WTC11 (cell line): ENCODE measurements at regions not wholly inside any gene's neighbourhood (a gene's known extent, or its start where the extent isn't known, plus 50 kb on each side); places are given as distances from the start of the nearest gene placed in this dataset.

ENCODE experiments used
- CTCF ChIP-seq: fragments of 200-600 bp; IDR thresholded peaks from 2 replicates; pipeline ENCODE4 v1.8.0; 2022; ENCODE audit warnings: antibody characterized with exemption
- ETV6 ChIP-seq: sonication (generic); formaldehyde crosslinking; IDR thresholded peaks from 2 replicates; pipeline ENCODE4 v1.8.1; 2022; ENCODE audit warnings: mild to moderate bottlenecking, missing genetic modification reagents
- NFYB ChIP-seq: sonication (generic); formaldehyde crosslinking; conservative IDR thresholded peaks from 2 replicates; pipeline ENCODE4 v1.8.0; 2022; ENCODE audit warnings: low read depth, missing genetic modification reagents
- NR3C1 ChIP-seq: sonication (generic); formaldehyde crosslinking; conservative IDR thresholded peaks from 2 replicates; pipeline ENCODE4 v1.8.1; 2023; ENCODE audit warnings: low read depth, mild to moderate bottlenecking, missing genetic modification reagents
- USF2 ChIP-seq: sonication (generic); formaldehyde crosslinking; IDR thresholded peaks from 2 replicates; pipeline ENCODE4 v1.8.1; 2023; ENCODE audit warnings: mild to moderate bottlenecking, missing genetic modification reagents, moderate library complexity
- ZBTB43 ChIP-seq: sonication (generic); formaldehyde crosslinking; IDR thresholded peaks from 2 replicates; pipeline ENCODE4 v1.8.1; 2023; ENCODE audit warnings: mild to moderate bottlenecking, missing genetic modification reagents

- TF ChIP-seq USF2 (CRISPR knock-in tag), result no peak
- TF ChIP-seq NFYB, result no peak
- TF ChIP-seq CTCF, result no peak
- no peak for TF ChIP-seq ETV6
- no peak for TF ChIP-seq NR3C1 (CRISPR knock-in tag)
- TF ChIP-seq ZBTB43 (CRISPR knock-in tag), result no peak
These were observed 89.1 kb upstream of the IGFBP7 start for GRCh38 chr4:57199267-57199666.
